RWPE1 (cell line): ENCODE measurements at regions not wholly inside any gene's neighbourhood (a gene's known extent, or its start where the extent isn't known, plus 50 kb on each side); places are given as distances from the start of the nearest gene placed in this dataset.
"Not testable (repeated sequence)": the region's sequence is repeated elsewhere in the genome, so short reads cannot be mapped to it uniquely, and the experiment has no call there.

Source experiments
- CTCF ChIA-PET: fragments of 350-600 bp; sonication (Branson Sonifier 250); formaldehyde crosslinking; extraction: SDS; loops from one replicate; lab custom pipeline; 2021; lab: Yijun Ruan, JAX
- POLR2A ChIA-PET: fragments of 400-600 bp; formaldehyde crosslinking; extraction: SDS; loops from one replicate; lab custom pipeline; 2020; ENCODE audit warnings: antibody characterized with exemption; ENCODE audit not compliant: low non-redundant PET; lab: Yijun Ruan, JAX
- DNase-seq: peaks from one replicate; pipeline ENCODE4 v3.0.0; 2012; ENCODE audit warnings: low spot score
- H3K27ac ChIP-seq: fragments of 450-650 bp; 2 replicates; pipeline ENCODE4 v1.5.1; 2017
- TF ChIP-seq, protein P1 (sequence below): fragments of 450-650 bp; conservative IDR thresholded peaks from 2 replicates; pipeline ENCODE4 v1.5.1; 2017; ENCODE audit warnings: low read depth, mild to moderate bottlenecking

DNA sequence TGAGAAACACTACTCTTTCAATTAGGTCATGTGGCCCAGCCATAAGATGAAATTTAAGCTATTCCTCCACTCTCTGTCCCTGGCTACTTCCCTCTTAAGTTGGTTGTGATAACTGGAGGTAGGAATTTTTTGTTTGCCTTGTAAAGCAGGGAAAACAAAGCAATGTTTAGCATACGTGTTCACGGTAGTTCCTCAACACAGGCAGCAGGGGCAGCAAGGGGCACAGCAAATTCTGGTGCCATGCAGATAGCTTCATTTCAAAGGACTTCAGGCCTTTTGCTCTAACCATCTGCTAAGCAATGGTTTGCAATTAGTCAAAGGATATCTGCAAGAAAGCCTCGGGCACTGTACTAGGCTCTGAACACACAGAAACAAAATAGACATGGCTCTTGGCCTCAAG, 330.2 kb downstream of the ZIC3 start:
- no peak for DNase-seq
- no peak overlapping the region for H3K27ac ChIP-seq
- ChIA-PET CTCF (no interaction called here), POLR2A (no interaction called here)
- TF ChIP-seq, protein P1, sequence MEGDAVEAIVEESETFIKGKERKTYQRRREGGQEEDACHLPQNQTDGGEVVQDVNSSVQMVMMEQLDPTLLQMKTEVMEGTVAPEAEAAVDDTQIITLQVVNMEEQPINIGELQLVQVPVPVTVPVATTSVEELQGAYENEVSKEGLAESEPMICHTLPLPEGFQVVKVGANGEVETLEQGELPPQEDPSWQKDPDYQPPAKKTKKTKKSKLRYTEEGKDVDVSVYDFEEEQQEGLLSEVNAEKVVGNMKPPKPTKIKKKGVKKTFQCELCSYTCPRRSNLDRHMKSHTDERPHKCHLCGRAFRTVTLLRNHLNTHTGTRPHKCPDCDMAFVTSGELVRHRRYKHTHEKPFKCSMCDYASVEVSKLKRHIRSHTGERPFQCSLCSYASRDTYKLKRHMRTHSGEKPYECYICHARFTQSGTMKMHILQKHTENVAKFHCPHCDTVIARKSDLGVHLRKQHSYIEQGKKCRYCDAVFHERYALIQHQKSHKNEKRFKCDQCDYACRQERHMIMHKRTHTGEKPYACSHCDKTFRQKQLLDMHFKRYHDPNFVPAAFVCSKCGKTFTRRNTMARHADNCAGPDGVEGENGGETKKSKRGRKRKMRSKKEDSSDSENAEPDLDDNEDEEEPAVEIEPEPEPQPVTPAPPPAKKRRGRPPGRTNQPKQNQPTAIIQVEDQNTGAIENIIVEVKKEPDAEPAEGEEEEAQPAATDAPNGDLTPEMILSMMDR, result no peak

DNA sequence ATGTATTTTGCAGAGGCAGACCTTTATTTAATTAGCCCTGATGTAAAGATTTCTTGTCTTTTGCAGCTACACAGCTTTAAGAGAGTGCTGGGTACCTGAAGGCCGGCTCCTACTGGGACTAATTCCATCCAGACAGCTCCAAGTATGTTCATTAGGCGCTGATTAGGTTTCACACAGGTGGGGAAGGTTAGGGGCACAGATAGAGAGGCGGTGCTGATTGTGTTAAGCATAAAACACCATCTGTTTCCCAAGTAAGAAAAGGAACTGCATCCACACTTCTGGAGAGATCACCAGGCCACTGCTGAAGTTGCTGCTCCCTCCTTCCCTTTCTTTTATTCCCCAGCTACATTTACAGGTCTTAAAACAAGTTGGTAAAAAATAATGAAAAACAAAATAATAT, 349.5 kb downstream of the ZIC3 start:
- no peak for DNase-seq
- no peak overlapping the region for H3K27ac ChIP-seq
- CTCF ChIA-PET, result no interaction called here
- TF ChIP-seq, protein P1, result no peak
- POLR2A ChIA-PET, result no interaction called here

DNA sequence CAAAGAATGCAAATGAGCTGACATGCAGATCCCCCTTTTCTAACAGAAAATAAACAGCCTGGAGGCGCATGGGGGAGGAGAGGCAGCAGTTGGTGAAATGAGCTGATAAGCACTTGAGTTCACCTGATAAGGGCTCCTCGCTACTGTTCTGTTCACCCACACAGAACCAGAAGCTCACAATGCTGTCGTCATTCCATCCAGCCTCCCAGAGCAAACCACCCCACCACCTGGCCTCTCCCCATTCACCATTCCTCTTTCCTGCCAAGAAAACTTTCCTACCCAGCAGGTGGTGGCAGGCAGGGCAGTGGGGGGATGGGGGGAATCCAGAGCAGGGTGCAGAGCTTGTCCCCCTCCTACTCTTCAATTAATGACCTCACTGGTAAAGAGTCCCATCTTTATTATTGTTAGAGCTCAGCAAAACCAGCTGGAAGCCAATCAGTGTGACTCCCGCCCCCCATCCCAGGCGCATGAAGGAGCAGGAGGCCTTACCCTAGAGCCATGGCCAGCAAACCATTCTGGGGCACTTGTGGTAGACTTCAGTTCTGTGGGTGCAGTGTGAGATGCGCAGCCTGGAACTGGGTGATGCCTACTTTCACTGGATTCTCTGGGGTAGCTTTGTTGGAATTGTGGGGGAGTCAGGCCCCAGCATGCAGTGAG, 350.3 kb downstream of the ZIC3 start:
- no peak overlapping the region for H3K27ac ChIP-seq
- POLR2A ChIA-PET, result no interaction called here
- CTCF ChIA-PET, result no interaction called here
- DNase-seq, result no peak
- TF ChIP-seq, protein P1, result no peak

DNA sequence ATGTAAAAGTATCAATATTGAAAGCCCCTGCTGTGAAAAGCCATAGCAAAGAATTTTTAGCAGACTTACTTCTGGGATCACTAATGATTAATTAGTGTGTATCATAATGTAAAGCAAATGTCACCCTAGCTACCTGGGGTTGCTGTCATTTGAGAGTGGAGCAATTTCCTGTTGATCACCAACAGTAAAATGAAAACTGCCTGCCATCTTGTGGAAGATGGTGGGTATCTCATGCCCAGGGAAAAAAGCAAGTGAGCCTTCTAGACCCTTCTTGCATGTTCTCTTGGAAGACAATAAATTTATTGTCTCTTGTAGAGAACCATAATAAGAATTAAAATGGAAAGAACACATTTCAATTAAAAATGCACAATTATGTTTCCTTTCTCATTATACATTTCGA, 360.2 kb downstream of the ZIC3 start:
- no peak overlapping the region for H3K27ac ChIP-seq
- DNase-seq, result no peak
- POLR2A ChIA-PET, result no interaction called here
- CTCF ChIA-PET, result interaction anchor here (0.6 kb wide), 1 partner anchor 39 kb away, joined by 3 read pairs; no protein-coding TSS in a partner anchor
- TF ChIP-seq, protein P1, result no peak

DNA sequence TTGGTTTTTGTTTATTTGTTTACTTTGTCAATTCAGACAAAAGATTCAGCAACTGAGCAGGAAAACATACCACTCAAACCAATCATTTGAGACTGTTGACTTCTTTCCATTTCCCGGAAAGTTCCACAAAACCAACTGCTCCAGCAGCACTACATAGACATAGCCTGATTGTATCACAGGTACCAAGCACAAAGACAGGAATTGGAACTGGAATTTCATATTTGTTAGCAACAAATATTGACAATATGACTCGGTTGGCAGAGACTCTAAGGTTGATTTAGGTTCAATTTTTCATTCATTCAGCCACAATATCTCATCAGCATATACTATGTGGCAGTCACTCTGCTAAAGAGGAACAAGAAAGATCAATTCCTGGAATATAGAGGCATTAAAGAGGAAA, 364.0 kb downstream of the ZIC3 start:
- no peak overlapping the region for H3K27ac ChIP-seq
- no peak for DNase-seq
- ChIA-PET CTCF (no interaction called here), POLR2A (no interaction called here)
- TF ChIP-seq, protein P1, result no peak

DNA sequence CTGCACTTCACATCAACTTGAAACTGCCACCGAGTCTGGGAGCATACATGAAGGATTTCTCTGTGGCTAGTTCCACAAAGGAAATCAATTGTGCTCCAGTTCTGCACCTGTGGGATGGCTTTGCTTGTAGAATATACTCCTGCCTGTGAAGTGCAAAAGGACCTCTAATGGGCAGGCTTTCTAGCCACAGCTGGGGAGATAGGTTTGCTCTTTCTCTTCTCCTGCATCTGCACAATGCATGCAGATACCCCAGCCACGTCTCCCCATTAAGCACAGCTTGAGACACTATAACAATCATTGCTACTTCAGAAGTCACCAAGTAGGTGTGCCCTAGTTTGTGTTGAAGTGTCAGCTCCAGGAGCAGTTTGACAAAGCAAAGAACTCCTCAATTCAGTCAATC, 364.6 kb downstream of the ZIC3 start:
- ChIA-PET CTCF (no interaction called here), POLR2A (no interaction called here)
- TF ChIP-seq, protein P1, result no peak
- no peak overlapping the region for H3K27ac ChIP-seq
- no peak for DNase-seq

DNA sequence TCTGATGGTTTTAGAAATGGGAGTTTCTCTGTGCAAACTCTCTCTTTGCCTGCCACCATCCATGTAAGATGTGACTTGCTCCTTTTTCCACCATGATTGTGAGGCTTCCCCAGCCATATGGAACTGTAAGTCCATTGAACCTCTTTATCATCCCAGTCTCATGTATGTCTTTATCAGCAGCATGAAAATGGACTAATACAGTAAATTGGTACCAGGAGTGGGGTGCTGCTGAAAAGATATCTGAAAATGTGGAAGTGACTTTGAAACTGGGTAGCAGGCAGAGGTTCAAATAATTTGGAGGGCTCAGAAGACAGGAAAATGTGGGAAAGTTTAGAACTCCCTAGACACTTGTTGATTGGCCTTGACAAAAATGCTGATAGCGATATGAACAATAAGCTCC, 368.3 kb downstream of the ZIC3 start:
- CTCF ChIA-PET, result interaction anchor here (0.6 kb wide), 1 partner anchor 78 kb away, joined by 4 read pairs; no protein-coding TSS in a partner anchor
- POLR2A ChIA-PET, DNase-seq, H3K27ac ChIP-seq: not testable (repeated sequence)

DNA sequence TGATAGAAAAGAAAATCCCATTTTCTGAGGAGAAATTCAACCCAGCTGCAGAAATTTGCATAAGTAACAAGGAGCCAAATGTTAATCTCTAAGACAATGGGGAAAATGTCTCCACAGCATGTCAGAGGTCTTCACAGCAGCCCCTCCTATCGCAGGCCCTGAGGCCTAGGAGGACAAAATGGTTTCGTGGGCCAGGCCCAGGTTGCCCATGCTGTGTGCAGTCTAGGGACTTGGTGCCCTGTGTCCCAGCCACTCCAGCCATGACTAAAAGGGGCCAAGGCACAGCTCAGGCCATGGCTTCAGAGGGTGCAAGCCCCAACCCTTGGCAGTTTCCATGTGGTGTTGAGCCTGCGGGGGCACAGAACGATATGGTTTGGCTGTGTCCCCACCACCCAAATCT, 369.0 kb downstream of the ZIC3 start:
- H3K27ac ChIP-seq, POLR2A ChIA-PET, CTCF ChIA-PET, DNase-seq: not testable (repeated sequence)
